AG10803 (cell line): ENCODE measurements at regions not wholly inside any gene's neighbourhood (a gene's known extent, or its start where the extent isn't known, plus 50 kb on each side); places are given as distances from the start of the nearest gene placed in this dataset.

Source experiments
- DNase-seq: peaks from one replicate; pipeline ENCODE4 v3.0.0; 2010; ENCODE audit warnings: low read depth
- H3K4me3 ChIP-seq: 2 replicates; pipeline ENCODE4 v1.5.1; 2011; ENCODE audit warnings: mild to moderate bottlenecking, low read length, control low read depth
- CTCF ChIP-seq: conservative IDR thresholded peaks from 2 replicates; pipeline ENCODE4 v1.5.1; 2011; ENCODE audit warnings: mild to moderate bottlenecking, low read length, control low read depth, inconsistent platforms

DNA sequence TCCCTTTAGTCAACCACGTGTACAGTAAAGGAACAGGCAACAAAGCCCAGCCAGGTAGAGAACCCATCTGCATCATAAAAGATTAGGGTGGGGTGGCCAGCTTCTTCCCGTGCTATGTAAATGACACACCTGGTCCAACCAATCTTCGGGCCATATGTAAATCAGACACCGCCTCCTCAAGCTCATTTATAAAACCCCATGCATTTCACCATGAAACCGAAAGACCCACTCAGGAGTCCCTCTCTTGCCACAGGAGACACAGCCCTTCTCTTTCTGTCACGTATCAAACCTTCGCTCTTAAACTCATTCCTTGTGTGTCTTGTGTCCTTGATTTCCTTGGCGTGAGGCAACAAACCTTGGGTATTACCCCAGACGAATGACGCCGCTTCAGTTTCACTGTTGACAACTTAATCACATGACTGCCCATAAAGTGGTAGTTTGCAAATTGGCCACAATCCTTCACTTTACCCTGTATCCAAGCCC is 59.8 kb upstream of the TBPL2 start:
- TF ChIP-seq CTCF, result no peak
- DNase-seq, result no peak
- no peak overlapping the region for H3K4me3 ChIP-seq

- no peak overlapping the region for H3K4me3 ChIP-seq
- DNase-seq, result no peak
- no peak for TF ChIP-seq CTCF
These were observed 60.3 kb upstream of the TBPL2 start for GRCh38 chr14:55500708-55501107.

- TF ChIP-seq CTCF, result no peak
- H3K4me3 ChIP-seq, result no peak overlapping the region
- DNase-seq, result no peak
These were observed 62.4 kb upstream of the TBPL2 start for GRCh38 chr14:55502746-55503284.

DNA sequence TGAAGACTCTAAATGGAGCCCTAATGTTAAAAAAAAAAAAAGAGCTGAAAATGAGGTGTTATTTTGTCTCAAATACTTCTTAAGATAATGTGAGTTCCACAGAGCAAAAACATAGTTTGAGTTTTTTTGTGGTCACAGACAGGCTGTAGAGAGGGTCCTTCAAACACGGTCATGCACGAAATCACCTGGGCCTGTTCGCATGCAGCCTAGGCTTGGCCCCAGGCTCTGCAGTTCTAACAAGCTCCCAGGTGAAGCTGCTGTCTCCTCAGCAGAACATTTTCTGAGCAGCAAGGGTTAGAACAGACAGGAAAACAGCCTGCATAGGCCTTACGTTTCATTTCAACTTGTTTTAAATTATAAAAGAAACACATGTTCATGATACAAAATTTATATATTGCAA is 65.4 kb upstream of the TBPL2 start:
- no peak for DNase-seq
- H3K4me3 ChIP-seq, result no peak overlapping the region
- TF ChIP-seq CTCF, result no peak

DNA sequence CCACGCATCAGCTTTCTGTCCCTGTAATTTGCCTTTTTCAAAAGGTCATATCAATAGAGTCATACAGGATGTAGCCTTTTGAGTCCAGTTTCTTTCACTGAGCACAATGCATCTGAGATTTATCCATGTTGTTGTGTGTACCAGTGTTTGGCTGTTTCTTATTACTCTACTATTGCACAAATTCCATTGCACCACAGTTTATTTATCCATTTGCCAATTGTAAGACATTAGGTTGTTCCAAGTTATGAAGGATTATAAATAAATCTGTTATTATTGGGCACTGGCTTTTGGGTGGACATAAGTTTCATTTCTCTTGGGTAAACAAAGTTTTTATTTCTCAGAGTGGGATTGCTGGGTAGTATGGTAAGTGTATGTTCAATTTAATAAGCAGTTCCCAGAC is 68.3 kb upstream of the TBPL2 start:
- no peak for TF ChIP-seq CTCF
- DNase-seq, result peak; percentile 34

DNA sequence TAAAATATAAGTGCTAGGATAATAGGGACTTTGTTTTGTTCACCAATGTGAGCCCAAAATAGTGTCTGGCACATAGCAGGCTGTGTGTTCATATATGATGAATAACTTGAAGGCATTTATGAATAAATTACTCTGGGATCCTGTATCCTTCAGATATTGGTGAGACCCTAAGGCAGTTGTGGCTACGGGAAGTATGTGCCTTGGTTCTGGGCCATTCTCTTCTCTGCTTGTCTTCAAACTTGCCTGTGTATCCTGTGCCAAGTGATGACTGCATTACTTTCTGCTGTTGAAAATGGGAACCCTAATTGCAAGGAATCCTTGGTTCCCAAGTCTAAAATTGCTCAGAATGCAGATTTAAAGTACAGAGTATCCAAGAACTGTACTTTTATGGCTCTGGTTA is 67.6 kb upstream of the KTN1 start:
- DNase-seq, result peak; percentile 63
- no peak overlapping the region for H3K4me3 ChIP-seq
- TF ChIP-seq CTCF, result no peak

More for the DNA sequence above, 68.3 kb upstream of the TBPL2 start:
- no peak overlapping the region for H3K4me3 ChIP-seq

DNA sequence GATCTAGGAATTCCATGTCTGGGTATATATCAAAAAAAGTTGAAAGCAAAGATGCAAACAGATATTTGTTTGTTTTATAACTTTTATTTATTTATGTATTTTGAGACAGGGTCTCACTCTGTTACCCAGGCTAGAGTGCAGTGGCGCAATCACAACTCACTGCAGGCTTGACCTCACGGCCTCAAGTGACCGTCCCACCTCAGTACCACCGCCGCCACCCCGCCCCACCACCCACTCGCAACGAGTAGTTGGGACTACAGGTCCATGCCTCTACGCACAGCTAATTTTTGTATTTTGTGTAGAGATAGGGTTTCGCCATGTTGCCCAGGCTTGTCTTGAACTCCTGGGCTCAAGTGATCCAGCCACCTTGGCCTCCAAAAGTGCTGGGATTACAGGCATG is 66.5 kb upstream of the KTN1 start:
- no peak overlapping the region for H3K4me3 ChIP-seq
- TF ChIP-seq CTCF, result no peak
- no peak for DNase-seq
